Testis (tissue), 2 donors: ENCODE measurements at regions not wholly inside any gene's neighbourhood (a gene's known extent, or its start where the extent isn't known, plus 50 kb on each side); places are given as distances from the start of the nearest gene placed in this dataset.
"Not testable (repeated sequence)": the region's sequence is repeated elsewhere in the genome, so short reads cannot be mapped to it uniquely, and the experiment has no call there.

Experiments
- DNase-seq: peaks from one replicate; pipeline ENCODE4 v3.0.0-alpha.2; 2019
- H3K27ac ChIP-seq, 2 donors: fragments of 200-600 bp; sonication (generic); one replicate each; pipeline ENCODE4 v1.5.1; 2019
- H3K27me3 ChIP-seq: fragments of 200-600 bp; sonication (generic); one replicate; pipeline ENCODE4 v1.5.1; 2019
- H3K36me3 ChIP-seq: fragments of 200-600 bp; sonication (generic); one replicate; pipeline ENCODE4 v1.5.1; 2017; ENCODE audit warnings: low read depth; ENCODE audit errors: missing control alignments
- H3K4me1 ChIP-seq: fragments of 200-600 bp; sonication (generic); one replicate; pipeline ENCODE4 v1.5.1; 2019
- H3K4me3 ChIP-seq, 2 donors: fragments of 200-600 bp; sonication (generic); one replicate each; pipeline ENCODE4 v1.5.1; 2017 to 2019
- H3K9me3 ChIP-seq: fragments of 200-600 bp; sonication (generic); one replicate; pipeline ENCODE4 v1.5.1; 2017
- POLR2A ChIP-seq: fragments of 450-650 bp; IDR thresholded peaks from one replicate; pipeline ENCODE4 v1.6.1; 2017; ENCODE audit warnings: antibody characterized with exemption, mild to moderate bottlenecking, moderate library complexity
- WGBS, 2 donors: methylation state at CpG; one replicate each; pipeline ENCODE4 v1.1.5; 2018; 5-methylcytosine and 5-hydroxymethylcytosine counted together
- intact Hi-C: fragments of 100-400 bp; cut with DNase I; formaldehyde crosslinking; loops from one replicate; pipeline ENCODE4 v1.15.1; 2023; ENCODE audit warnings: low total_unique reads
- TF ChIP-seq, protein P1 (sequence below), 3 experiments: fragments of 450-650 bp in 2 of 3; fragments of 200-600 bp in 1 of 3; sonication (generic) in 1 of 3; IDR thresholded peaks; one replicate each; pipeline ENCODE4 v1.5.1; 2016 to 2019; ENCODE audit warnings: antibody characterized with exemption in 3 of 3, mild to moderate bottlenecking in 2 of 3, moderate library complexity in 1 of 3

- H3K4me1 ChIP-seq, result no peaks in the 10 kb centered on the region
Measured at GRCh38 chr6:66516377-66516776, 809.4 kb upstream of the EYS start.

GRCh38 chr6:66508433-66508832 is 801.4 kb upstream of the EYS start:
- WGBS, 2 donors, result 82 to 94% methylated on average over 3 of the region's 3 CpGs
- H3K4me1 ChIP-seq, result no peaks in the 10 kb centered on the region
- no peak for DNase-seq
- intact Hi-C loops, result no loop called here
- H3K27ac ChIP-seq, result no peak overlapping the region
- no peaks in the 10 kb centered on the region for H3K9me3 ChIP-seq
- no peaks in the 10 kb centered on the region for H3K27me3 ChIP-seq
- no peak overlapping the region for H3K4me3 ChIP-seq
- no peaks in the 10 kb centered on the region for H3K36me3 ChIP-seq
- TF ChIP-seq, protein P1, sequence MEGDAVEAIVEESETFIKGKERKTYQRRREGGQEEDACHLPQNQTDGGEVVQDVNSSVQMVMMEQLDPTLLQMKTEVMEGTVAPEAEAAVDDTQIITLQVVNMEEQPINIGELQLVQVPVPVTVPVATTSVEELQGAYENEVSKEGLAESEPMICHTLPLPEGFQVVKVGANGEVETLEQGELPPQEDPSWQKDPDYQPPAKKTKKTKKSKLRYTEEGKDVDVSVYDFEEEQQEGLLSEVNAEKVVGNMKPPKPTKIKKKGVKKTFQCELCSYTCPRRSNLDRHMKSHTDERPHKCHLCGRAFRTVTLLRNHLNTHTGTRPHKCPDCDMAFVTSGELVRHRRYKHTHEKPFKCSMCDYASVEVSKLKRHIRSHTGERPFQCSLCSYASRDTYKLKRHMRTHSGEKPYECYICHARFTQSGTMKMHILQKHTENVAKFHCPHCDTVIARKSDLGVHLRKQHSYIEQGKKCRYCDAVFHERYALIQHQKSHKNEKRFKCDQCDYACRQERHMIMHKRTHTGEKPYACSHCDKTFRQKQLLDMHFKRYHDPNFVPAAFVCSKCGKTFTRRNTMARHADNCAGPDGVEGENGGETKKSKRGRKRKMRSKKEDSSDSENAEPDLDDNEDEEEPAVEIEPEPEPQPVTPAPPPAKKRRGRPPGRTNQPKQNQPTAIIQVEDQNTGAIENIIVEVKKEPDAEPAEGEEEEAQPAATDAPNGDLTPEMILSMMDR (IDR thresholded peaks at IDR 0.05), result no peak
- TF ChIP-seq POLR2A, result no peak

More at GRCh38 chr6:66516377-66516776, 809.4 kb upstream of the EYS start:
- Histone ChIP-seq H3K27ac (no peak overlapping the region), H3K9me3 (no peaks in the 10 kb centered on the region), H3K36me3 (no peaks in the 10 kb centered on the region), H3K27me3 (no peaks in the 10 kb centered on the region), H3K4me3 (no peak overlapping the region)
- intact Hi-C loops, result no loop called here
- TF ChIP-seq POLR2A, result no peak
- TF ChIP-seq, protein P1 (IDR thresholded peaks at IDR 0.05), result no peak
- no peak for DNase-seq

DNA sequence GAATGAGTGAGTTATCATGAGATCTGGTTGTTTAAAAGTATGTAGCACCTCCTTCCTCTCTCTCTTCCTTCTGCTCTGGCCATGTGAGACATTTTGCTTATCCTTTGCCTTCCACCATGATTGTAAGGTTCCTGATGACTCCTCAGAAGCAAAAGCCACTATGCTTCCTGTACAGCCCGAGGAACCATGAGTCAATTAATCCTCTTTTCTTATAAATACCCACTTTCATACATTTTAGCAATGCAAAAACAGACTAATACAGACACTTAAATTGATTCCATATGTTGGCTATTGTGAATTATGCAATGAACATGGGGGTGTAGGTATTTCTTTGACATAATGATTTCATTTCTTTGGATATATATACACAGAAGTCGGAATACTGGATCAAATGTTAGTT is 792.8 kb upstream of the EYS start:
- no peaks in the 10 kb centered on the region for H3K4me1 ChIP-seq
- no peaks in the 10 kb centered on the region for H3K36me3 ChIP-seq
- no peak for TF ChIP-seq POLR2A
- TF ChIP-seq, protein P1 (IDR thresholded peaks at IDR 0.05), result no peak
- H3K9me3 ChIP-seq, result no peaks in the 10 kb centered on the region
- H3K27me3 ChIP-seq, result no peaks in the 10 kb centered on the region
- no peak for DNase-seq
- no peak overlapping the region for H3K27ac ChIP-seq
- intact Hi-C loops, result no loop called here
- 88 to 95% methylated on average over 2 of the region's 2 CpGs for WGBS, 2 donors
- H3K4me3 ChIP-seq, result no peak overlapping the region

DNA sequence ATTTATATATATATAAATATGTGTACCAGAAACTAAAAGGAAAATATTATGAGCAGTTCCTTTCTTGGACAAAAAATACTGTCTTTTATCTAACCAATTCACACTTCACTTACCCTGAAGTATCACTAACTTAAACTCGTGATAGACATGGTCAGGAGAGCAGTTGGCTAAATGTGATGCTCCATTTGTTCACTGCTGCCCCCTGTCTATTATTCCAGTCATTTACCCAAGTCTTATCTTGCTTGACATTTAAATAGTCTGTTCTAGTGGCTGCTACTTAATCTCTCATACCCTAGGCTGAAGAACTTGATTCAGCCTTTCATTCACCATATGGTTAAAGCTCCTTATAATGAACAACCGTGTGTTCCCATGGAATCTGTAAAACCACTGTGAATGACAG is 789.6 kb upstream of the EYS start:
- intact Hi-C loops, result no loop called here
- WGBS, 2 donors, result 53 to 57% methylated on average over 2 of the region's 2 CpGs
- no peak for DNase-seq
- H3K36me3 ChIP-seq, result no peaks in the 10 kb centered on the region
- no peaks in the 10 kb centered on the region for H3K9me3 ChIP-seq
- no peaks in the 10 kb centered on the region for H3K4me1 ChIP-seq
- TF ChIP-seq, protein P1 (IDR thresholded peaks at IDR 0.05), result peak in 2 of 3 experiments; percentile 30 to 43
- TF ChIP-seq POLR2A, result no peak
- H3K4me3 ChIP-seq, result no peak overlapping the region
- no peak overlapping the region for H3K27ac ChIP-seq
- no peaks in the 10 kb centered on the region for H3K27me3 ChIP-seq

- H3K9me3 ChIP-seq, H3K36me3 ChIP-seq, H3K27ac ChIP-seq, intact Hi-C loops, DNase-seq, H3K27me3 ChIP-seq, H3K4me3 ChIP-seq, H3K4me1 ChIP-seq: not testable (repeated sequence)
- 90 to 93% methylated on average over 2 of the region's 2 CpGs for WGBS, 2 donors
Measured at GRCh38 chr6:66494643-66495042, 787.6 kb upstream of the EYS start.
